Large intestine (tissue), 3 donors: ENCODE measurements at regions not wholly inside any gene's neighbourhood (a gene's known extent, or its start where the extent isn't known, plus 50 kb on each side); places are given as distances from the start of the nearest gene placed in this dataset.
A peak's percentile ranks its signal among the peaks of the same experiment; 100 is the strongest.
"Not testable (repeated sequence)": the region's sequence is repeated elsewhere in the genome, so short reads cannot be mapped to it uniquely, and the experiment has no call there.

Experiments
- DNase-seq, 2 donors: peaks; one replicate each; pipeline versions ENCODE4 v3.0.0 to v3.0.0-alpha.2; 2013
- H3K27ac ChIP-seq: one replicate; pipeline ENCODE4 v1.5.1; 2013; ENCODE audit warnings: low read length
- H3K27me3 ChIP-seq: 2 replicates; pipeline ENCODE4 v1.6.1; 2013; ENCODE audit warnings: low read length; ENCODE audit not compliant: control insufficient read depth, insufficient read depth
- H3K36me3 ChIP-seq: 2 replicates; pipeline ENCODE4 v1.6.1; 2013; ENCODE audit warnings: low read length; ENCODE audit not compliant: control insufficient read depth, insufficient read depth
- H3K4me1 ChIP-seq: one replicate; pipeline ENCODE4 v1.6.1; 2013; ENCODE audit warnings: low read length; ENCODE audit not compliant: control insufficient read depth, insufficient read depth
- H3K4me3 ChIP-seq: one replicate; pipeline ENCODE4 v1.5.1; 2013; ENCODE audit warnings: low read length
- H3K9me3 ChIP-seq: one replicate; pipeline ENCODE4 v1.6.1; 2013; ENCODE audit warnings: mild to moderate bottlenecking, low read depth, low read length, moderate library complexity; ENCODE audit not compliant: control insufficient read depth
- WGBS: methylation state at CpG from one replicate; pipeline ENCODE4 v1.1.5; 2013; ENCODE audit warnings: low lambda C conversion rate; ENCODE audit not compliant: insufficient coverage; 5-methylcytosine and 5-hydroxymethylcytosine counted together

- Histone ChIP-seq H3K4me3 (no peak overlapping the region), H3K36me3 (no peaks in the 10 kb centered on the region), H3K27me3 (no peaks in the 10 kb centered on the region), H3K4me1 (no peaks in the 10 kb centered on the region), H3K9me3 (peaks cover 2% of the 10 kb centered on the region), H3K27ac (no peak overlapping the region)
- no peak for DNase-seq
- no CpG with 5 or more reads among the region's 3 CpGs for WGBS
These were observed 83.7 kb upstream of the GNAZ start for GRCh38 chr22:22986640-22987039.

- H3K9me3 ChIP-seq = peaks cover 2% of the 10 kb centered on the region
- DNase-seq = no peak
- H3K4me3 ChIP-seq = no peak overlapping the region
- no CpG with 5 or more reads among the region's 3 CpGs for WGBS
- no peaks in the 10 kb centered on the region for H3K27me3 ChIP-seq
- H3K27ac ChIP-seq = no peak overlapping the region
- H3K4me1 ChIP-seq = no peaks in the 10 kb centered on the region
- H3K36me3 ChIP-seq = no peaks in the 10 kb centered on the region
These were observed 82.2 kb upstream of the GNAZ start for GRCh38 chr22:22988150-22988549.

- 100% methylated on average over 1 of the region's 3 CpGs for WGBS
- DNase-seq = no peak
- Histone ChIP-seq H3K27ac (no peak overlapping the region), H3K4me1 (no peaks in the 10 kb centered on the region), H3K9me3 (peaks cover 2% of the 10 kb centered on the region), H3K36me3 (no peaks in the 10 kb centered on the region), H3K4me3 (no peak overlapping the region), H3K27me3 (no peaks in the 10 kb centered on the region)
These were observed 81.5 kb upstream of the GNAZ start for GRCh38 chr22:22988785-22989184.

DNA sequence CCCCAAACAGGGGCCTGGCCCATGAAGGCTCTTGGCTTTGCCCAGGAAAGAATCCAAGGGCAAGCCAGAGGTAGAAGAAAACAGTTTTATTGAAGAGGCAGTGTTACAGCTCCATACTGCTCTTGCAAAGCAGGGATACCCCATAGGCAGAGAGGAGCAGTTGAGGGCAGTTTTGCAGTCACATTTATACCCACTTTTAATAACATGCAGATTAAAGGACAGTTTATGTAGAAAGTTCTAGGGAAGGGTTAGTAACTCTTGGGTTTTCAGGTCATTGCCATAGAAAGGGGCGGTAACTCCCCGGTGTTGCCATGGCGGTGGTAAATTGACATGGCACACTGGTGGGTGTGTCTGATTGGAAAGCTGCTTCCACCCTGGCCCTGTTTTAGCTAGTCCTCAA lies 80.5 kb upstream of the GNAZ start:
- no peak overlapping the region for H3K4me3 ChIP-seq
- no peaks in the 10 kb centered on the region for H3K36me3 ChIP-seq
- no peak overlapping the region for H3K27ac ChIP-seq
- DNase-seq = no peak
- H3K9me3 ChIP-seq = peaks cover 2% of the 10 kb centered on the region
- WGBS = no CpG with 5 or more reads among the region's 3 CpGs
- H3K4me1 ChIP-seq = no peaks in the 10 kb centered on the region
- no peaks in the 10 kb centered on the region for H3K27me3 ChIP-seq

DNA sequence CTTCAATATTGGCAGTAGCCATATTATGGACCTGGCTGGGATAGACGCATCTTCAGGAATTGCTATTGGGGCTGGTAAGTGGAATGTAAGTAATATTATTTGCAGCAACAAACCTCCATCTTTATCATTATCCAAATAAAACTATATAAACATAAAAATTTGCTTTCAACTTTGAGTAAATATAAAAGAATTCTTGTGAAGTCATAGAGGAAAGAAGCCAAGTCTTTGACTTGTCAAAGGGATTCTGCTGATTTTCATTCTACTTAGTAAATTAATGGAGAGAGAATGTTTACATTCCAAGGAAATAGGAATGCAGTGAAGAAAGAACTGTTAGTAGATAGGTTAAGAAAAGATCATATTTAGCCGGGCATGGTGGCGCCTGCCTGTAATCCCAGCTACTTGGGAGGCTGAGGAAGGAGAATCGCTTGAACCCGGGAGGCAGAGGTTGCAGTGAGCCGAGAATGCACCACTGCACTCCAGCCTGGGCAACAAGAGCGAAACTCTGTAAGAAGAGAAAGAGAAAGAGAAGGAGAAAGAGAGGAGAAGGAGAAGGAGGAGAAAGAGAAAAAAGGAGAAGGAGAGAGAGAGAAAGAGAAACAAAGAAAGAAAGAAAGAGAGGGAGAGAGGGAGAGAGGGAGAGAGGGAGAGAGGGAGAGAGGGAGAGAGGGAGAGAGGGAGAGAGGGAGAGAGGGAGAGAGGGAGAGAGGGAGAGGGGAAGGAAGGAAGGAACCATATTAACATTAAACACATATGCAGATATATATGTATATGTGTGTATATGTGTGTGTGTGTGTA lies 79.4 kb upstream of the GNAZ start:
- not testable (repeated sequence) for H3K4me1 ChIP-seq, H3K27ac ChIP-seq, H3K9me3 ChIP-seq, H3K27me3 ChIP-seq, DNase-seq, H3K4me3 ChIP-seq, H3K36me3 ChIP-seq
- 100% methylated on average over 2 of the region's 7 CpGs for WGBS

DNA sequence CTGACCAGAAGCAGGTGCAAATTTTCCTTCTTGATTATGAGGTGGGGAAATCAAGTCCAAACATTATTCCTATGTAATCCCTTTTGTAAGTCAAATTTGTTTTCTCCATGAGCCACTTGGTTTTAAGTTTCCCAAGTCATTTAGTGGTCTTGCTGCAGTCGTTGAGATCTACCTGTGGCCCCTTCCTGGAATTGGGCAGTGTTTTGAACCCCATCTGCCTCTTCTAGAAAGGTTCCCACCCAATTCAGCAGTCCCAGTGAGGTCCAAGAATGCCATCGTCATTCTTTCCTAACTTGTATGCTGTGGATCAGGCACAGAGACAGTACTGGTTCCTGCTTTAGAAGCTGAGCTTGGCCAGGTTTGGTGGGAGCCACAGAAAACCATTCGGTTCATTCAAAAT lies 77.8 kb upstream of the GNAZ start:
- DNase-seq = no peak
- H3K27me3 ChIP-seq = no peaks in the 10 kb centered on the region
- H3K9me3 ChIP-seq = peaks cover 12% of the 10 kb centered on the region
- no peaks in the 10 kb centered on the region for H3K36me3 ChIP-seq
- H3K4me3 ChIP-seq = no peak overlapping the region
- H3K27ac ChIP-seq = no peak overlapping the region
- H3K4me1 ChIP-seq = no peaks in the 10 kb centered on the region
- no CpG with 5 or more reads among the region's 3 CpGs for WGBS

DNA sequence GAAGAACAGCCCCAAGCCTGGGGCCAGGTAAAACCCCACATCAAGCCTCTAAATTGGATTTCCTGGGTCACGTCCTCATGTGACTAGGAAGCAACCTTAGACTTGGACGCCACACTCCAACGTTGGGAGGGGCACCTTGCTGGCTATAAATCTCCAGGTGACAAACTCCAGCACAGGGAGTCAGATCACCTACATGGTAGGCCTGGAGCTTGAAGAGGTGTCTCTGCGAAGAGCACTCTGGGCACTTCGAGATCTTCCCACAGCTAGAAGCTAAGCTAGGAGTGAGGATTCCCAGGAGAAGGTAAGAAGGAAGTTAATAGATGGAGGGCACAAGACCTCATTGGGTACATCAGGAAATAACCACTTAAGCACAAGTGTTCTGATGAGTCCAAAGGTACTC lies 77.1 kb upstream of the GNAZ start:
- no peak overlapping the region for H3K4me3 ChIP-seq
- no peaks in the 10 kb centered on the region for H3K36me3 ChIP-seq
- no peaks in the 10 kb centered on the region for H3K27me3 ChIP-seq
- WGBS = no CpG with 5 or more reads among the region's 5 CpGs
- H3K9me3 ChIP-seq = peaks cover 15% of the 10 kb centered on the region
- DNase-seq = peak in 1 of 2 donors; percentile 8
- H3K4me1 ChIP-seq = no peaks in the 10 kb centered on the region
- H3K27ac ChIP-seq = no peak overlapping the region

DNA sequence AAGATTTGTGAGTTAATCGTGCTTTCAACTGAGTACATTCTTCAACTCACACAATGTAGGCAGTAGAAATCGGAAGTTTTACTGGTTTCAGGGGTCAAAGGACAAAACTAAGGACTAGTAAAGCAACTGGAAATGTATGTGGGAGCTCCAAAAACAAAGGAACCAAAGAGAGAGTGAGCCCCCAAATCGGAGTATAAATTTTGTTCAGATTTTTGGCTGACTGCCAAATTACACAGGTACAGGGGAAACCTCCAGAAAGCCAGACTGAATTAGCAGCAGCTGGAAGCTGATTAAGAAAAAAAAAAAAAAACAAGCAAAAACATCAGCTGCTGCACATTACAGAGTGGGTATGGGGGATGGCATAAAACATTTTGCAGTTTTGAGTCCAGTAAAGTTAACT lies 75.2 kb upstream of the GNAZ start:
- Histone ChIP-seq H3K27me3 (no peaks in the 10 kb centered on the region), H3K9me3 (peaks cover 15% of the 10 kb centered on the region), H3K27ac (no peak overlapping the region), H3K36me3 (no peaks in the 10 kb centered on the region), H3K4me1 (no peaks in the 10 kb centered on the region), H3K4me3 (no peak overlapping the region)
- DNase-seq = no peak
- no CpG with 5 or more reads among the region's 3 CpGs for WGBS

GRCh38 chr22:22996511-22997261 lies 73.6 kb upstream of the GNAZ start:
- no peak for DNase-seq
- H3K27me3 ChIP-seq = no peaks in the 10 kb centered on the region
- H3K4me1 ChIP-seq = no peaks in the 10 kb centered on the region
- H3K4me3 ChIP-seq = no peak overlapping the region
- H3K27ac ChIP-seq = no peak overlapping the region
- H3K9me3 ChIP-seq = peaks cover 13% of the 10 kb centered on the region
- H3K36me3 ChIP-seq = no peaks in the 10 kb centered on the region
- 100% methylated on average over 1 of the region's 2 CpGs for WGBS

DNA sequence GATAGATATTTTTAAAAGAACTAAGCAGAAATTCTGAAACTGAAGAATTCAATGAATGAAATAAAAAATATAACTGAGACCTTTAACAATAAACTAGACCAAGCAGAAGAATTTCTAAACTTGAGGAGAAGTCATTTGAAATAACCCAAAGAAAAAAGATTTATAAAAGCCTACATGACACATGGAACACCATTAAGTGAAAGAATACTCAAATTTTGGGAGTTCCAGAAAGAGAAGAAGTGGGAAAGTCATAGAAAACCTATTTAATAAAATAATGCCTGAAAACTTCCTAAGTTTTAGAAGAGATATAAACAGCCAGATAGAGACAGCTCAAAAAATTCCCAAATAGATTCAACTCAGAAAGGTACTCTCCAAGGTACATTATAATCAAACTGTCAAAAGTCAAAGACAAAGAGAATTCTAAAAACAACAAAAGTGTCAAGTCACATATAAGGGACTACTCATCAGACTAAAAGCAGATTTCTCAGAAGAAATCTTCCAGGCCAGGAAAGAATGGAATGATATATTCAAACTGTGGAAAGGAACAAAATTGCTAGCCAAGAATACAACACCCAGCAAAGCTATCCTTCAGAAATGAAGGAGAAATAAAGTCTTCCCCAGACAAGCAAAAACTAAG lies 72.9 kb upstream of the GNAZ start:
- Histone ChIP-seq H3K27ac (no peak overlapping the region), H3K4me1 (no peaks in the 10 kb centered on the region), H3K27me3 (no peaks in the 10 kb centered on the region), H3K36me3 (no peaks in the 10 kb centered on the region), H3K4me3 (no peak overlapping the region), H3K9me3 (peaks cover 13% of the 10 kb centered on the region)
- DNase-seq = no peak
